HG02763 (cell line): ENCODE measurements at regions not wholly inside any gene's neighbourhood (a gene's known extent, or its start where the extent isn't known, plus 50 kb on each side); places are given as distances from the start of the nearest gene placed in this dataset.

ENCODE experiments used
- ATAC-seq: cut with Tn5 transposase; IDR thresholded peaks from one replicate; pipeline ENCODE4 v1.9.1; 2021; ENCODE audit warnings: mild to moderate bottlenecking, moderate library complexity; ENCODE audit not compliant: unreplicated experiment

- no peak for ATAC-seq
Measured at GRCh38 chr4:10765386-10765785, 80.8 kb upstream of the CLNK start.

DNA sequence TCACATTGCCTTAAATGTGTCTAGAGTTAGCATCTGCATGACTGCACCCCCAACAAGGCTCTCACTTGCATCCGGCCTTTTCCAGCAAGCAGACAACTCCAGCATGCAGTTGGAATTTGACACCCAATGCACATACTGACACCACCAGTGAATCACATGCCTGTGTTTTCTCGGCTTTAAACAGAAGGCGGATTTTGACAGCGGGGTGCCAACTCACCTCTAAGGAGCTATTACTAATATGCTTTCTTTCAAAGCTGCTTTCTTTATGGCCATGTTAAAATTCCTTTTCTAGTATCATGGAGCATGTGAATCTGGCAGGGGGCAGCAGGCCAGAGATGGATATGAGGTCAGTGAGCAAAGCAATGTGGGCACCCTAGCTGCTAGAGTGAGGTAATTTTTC lies 78.0 kb upstream of the CLNK start:
- no peak for ATAC-seq

- no peak for ATAC-seq
Measured at GRCh38 chr4:10761903-10762302, 77.3 kb upstream of the CLNK start.

GRCh38 chr4:10760086-10760485 lies 75.5 kb upstream of the CLNK start:
- no peak for ATAC-seq

DNA sequence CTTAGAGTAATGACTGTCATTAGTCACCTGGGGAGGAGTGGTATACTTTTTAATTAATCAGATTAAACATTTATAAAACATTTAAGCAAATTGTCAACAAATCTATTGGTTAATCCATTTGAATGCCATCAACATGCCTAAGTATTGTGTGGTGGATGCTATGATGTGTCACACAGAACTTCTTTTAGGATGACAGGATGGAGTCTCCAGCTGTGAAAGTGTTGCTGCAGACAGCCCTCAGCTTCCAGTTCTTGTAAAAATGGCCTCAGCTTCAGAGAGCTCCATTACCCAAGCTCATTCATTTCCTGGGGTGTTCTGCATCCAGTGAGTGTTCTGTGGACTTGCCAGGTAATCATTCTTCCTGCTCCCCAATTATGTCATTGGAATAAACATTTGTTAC lies 74.3 kb upstream of the CLNK start:
- no peak for ATAC-seq

- ATAC-seq, result no peak
Measured at GRCh38 chr4:10753856-10754402, 69.4 kb upstream of the CLNK start.

- ATAC-seq, result no peak
Measured at GRCh38 chr4:10753336-10753735, 68.8 kb upstream of the CLNK start.

DNA sequence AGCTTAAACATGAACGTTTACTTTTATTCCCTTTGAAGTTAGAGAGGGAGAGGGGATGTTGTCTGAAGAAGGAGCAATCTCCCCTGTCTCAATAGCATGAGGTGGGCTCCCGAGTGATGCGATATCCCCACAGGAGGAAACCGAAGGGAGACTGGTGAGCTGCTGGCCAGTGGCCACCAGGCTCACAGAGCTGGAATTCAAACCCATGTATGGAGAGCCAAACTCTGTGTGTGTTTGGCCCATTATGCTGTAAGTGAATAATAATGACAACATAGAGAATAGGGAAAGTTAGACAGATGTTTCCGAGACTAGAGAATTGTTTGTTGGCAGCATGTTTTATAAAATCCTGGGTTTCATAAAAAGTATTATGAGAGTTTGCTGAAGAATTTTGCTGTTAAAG lies 66.1 kb upstream of the CLNK start:
- ATAC-seq, result no peak

DNA sequence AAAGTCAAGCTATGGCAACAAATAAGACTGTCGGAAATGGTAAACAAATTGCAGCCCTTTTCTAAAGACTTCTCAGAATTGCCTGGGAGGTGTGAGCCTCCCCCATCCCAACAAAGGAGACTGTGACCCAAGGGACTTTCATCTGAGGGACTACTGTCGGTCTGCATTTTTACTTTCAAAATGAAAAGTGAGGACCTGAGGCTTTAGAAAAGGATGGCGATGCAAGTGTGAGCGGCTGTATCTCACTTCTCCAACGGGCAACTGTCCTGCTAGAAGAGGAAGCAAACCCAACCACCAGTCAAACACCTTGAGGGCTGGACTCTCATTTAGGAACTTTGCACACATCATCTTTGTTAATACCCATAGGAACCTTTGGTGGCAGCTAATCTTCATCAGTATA lies 62.6 kb upstream of the CLNK start:
- ATAC-seq, result peak; percentile 51

DNA sequence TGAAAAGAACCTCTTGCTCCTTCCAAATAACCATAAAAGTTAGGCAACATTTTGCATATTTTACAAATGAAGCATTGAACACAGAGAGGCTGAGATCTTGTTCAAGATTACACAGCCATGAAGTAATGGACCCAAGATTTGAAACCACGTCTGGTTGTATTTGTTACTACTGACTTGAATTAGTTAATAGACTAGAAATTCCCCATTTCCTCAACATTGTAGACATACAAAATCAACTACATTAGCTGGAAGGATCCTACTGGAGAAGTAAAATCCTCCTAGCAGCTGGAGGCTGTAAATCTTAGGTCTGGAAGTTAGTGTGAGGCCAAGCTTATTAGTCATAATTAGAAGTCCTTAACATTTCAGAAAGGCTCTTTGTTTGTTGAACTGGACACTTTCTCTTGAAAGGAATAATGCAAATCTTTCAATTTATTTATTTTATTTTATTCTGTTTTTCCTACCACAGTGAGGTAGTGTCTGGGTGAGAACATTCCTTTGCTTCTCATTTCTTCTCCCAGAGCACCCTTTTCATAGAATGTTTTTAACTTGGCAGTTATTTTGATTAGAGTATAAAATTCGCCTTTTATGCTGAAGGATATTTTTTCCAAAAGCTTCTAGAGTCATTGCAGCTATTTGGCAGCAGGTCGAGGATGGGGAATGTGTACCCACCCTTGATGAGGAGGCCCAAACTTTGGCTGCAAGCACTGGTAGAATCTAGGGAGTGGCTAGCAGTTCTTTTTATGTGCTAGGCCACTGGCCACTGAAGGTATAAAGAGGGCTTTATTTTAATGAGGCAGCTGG lies 62.0 kb upstream of the CLNK start:
- no peak for ATAC-seq

DNA sequence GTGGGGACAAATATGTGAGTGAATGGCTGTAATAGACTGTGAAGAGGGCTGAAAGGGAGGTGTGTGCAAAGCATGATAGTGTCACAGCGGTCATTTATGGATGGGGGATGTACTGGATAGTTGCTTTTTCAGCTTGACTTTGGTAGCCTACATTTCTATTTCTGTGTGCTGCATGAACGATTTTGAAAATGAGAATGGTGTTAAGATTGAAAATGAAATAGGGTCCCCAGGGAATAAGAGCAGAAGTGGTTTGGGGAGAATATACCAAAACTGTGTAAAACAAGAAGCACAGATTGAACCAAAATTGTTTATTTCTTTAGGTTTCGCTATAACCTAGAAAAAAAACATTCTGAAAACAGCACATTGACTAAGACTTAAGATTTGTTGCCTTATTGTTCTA lies 58.8 kb upstream of the CLNK start:
- ATAC-seq, result peak; percentile 50

DNA sequence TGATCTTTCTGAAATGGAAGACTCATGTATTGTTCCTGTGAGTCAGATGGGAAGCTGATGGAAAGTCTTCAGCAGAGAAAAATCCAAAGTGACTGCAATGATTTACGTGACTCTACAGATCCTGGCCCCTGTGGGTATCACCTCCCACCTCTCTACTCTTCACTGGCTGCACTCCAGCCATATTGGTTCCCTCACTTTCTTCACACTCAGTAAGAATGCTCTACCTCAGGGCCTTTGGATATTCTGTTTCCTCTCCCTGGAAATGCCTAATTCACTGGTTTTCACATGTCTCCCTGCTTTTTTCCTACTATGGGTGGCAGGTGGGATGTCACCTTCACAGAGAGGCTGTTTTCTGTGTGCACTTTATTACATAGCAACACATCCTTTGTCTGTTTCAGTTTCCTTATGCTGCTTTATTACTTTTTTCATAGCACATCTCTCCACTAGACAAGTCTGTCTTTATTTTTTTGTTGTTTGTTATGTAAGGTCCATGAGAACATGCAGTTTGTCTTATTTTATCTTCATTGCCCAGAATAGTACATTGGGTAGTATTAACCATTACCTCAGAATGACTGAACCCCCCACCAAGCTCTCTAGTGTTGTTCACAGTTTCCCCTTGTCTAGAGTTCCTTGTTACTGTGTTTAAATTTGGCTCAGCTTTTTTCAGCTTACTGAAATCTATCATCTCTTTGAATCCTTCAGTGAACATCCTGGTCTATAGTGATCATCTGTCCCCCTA lies 57.6 kb upstream of the CLNK start:
- ATAC-seq, result peak; percentile 40

DNA sequence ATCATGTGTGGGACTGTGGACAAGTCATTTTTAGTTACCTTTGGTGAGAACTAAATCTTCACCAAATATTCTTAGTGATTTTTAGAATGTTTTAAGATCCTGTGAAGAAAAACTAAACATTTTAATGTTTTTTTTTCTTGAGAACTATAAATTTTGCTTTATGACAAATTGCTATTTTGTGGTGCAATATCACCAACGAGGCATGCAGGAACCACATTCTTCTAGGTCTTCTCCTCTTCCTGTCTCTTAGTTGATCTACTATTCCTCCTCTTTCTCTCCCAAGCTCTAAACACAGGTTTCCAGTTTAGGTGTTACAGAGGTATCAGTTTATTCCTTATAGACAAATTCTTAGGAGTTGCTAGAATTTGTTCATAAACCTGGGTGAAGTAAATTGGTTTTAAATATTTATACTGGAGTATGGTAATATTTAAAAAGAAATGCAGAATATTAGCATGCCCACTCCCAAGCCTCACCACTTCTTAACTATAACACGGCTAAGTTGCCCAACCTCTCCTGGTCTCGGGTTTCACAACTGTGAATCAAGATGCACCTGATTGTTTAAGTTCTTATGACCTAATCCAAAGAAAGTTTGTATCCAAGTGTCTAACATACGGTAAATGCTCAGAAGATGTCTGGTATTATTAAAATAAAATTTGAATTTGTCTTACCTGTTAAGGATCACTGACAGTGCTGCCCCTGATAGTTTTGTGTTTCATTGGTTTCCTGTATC lies 56.5 kb upstream of the CLNK start:
- ATAC-seq, result no peak

DNA sequence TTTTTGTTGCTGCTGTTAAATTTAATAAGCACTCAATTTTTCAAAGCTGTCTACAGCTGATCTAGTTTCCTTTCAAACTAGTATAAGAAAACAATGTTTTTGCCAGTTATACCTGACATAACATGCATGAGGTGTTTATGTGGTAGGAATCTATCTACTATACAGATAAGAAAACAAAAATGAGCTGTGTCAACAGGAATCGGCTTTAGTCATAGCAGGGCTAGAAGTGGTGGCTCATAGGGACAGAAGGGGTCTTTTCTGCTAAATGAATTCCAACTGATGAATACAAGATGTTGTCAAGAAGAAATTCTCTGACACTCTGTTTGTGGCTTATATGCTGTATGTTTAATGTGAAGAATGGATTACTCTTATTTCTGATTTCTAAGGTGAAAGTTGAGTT lies 55.7 kb upstream of the CLNK start:
- ATAC-seq, result no peak

- ATAC-seq, result no peak
Measured at GRCh38 chr4:10738826-10739489, 54.4 kb upstream of the CLNK start.

DNA sequence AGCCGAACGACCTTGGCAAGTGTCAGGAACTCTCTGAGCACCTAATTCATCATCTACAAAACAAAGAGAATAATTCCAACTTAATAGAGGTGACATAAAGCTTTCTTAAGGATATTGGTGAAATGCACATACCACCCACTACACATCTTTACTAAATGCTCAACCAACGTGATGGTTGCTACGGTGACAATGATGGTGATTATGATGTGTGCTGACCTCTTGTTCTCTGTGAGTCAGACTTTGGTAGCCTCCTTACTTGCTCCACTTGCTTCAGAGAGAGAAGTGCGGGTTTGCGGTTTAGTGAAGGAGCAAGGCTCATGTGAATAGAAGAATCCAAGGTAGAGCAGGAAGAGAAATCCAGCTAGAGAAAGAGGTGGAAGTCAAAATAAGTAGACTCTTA lies 52.8 kb upstream of the CLNK start:
- ATAC-seq, result no peak

DNA sequence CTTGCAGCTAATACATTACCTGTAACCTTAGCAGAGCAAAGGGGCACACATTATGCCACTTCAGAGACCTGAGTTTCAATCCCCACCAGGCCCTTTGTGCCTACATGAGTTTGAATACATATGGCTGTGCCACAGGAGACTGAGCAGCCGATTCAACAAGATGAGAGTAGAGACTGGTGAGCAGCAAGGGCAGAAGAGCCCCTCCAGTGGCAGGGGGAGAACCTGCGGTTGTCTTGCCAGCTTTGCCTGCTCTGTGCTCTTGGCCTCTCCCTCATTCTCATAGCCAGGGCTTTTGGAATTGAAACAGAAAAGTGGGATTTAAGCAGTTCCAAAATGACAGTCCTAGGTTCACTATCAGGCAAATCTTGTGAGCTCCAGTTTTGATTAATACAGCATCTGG lies 52.3 kb upstream of the CLNK start:
- ATAC-seq, result no peak

DNA sequence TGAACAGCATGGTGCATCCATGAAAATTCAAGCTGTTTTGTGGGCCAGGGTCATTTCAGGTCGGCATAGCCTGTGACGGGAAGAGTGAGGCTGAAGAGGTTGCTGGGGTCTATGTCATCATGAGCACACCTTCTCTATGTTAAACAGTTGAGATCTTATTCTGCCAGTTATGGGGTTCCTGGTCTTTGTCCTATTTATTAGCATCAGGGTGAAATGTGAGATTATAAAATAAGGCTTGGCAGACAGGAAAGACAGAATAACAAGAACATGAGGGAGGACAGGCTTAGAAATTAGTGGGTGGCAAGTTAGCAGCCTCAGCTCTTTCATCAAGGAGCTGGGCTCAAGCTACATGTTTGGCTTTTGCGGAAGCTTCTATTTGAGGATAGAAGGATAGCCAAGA lies 51.7 kb upstream of the CLNK start:
- no peak for ATAC-seq

GRCh38 chr4:10734697-10735096 lies 50.1 kb upstream of the CLNK start:
- ATAC-seq, result no peak
